Right lung (tissue), 2 donors: ENCODE measurements at regions not wholly inside any gene's neighbourhood (a gene's known extent, or its start where the extent isn't known, plus 50 kb on each side); places are given as distances from the start of the nearest gene placed in this dataset.
"Not testable (repeated sequence)": the region's sequence is repeated elsewhere in the genome, so short reads cannot be mapped to it uniquely, and the experiment has no call there.

Source experiments
- DNase-seq, 2 donors: peaks; one replicate each; pipeline ENCODE4 v3.0.0-alpha.2; 2013

- no peak for DNase-seq
Observed at GRCh38 chr6:134609716-134610261, 291.9 kb upstream of the SGK1 start.

- no peak for DNase-seq
Observed at GRCh38 chr6:134607411-134607810, 289.5 kb upstream of the SGK1 start.

GRCh38 chr6:134605034-134605433 lies 287.1 kb upstream of the SGK1 start:
- DNase-seq: no peak

- no peak for DNase-seq
Observed at GRCh38 chr6:134604014-134604676, 286.2 kb upstream of the SGK1 start.

- DNase-seq: no peak
Observed at GRCh38 chr6:134603561-134603960, 285.6 kb upstream of the SGK1 start.

GRCh38 chr6:134602123-134602522 lies 284.2 kb upstream of the SGK1 start:
- no peak for DNase-seq

GRCh38 chr6:134600671-134601070 lies 282.8 kb upstream of the SGK1 start:
- no peak for DNase-seq

- no peak for DNase-seq
Observed at GRCh38 chr6:134599079-134599478, 281.2 kb upstream of the SGK1 start.

- no peak for DNase-seq
Observed at GRCh38 chr6:134596191-134596590, 278.3 kb upstream of the SGK1 start.

- no peak for DNase-seq
Observed at GRCh38 chr6:134594881-134595280, 277.0 kb upstream of the SGK1 start.

- no peak for DNase-seq
Observed at GRCh38 chr6:134593887-134594286, 276.0 kb upstream of the SGK1 start.

GRCh38 chr6:134593442-134593841 lies 275.5 kb upstream of the SGK1 start:
- no peak for DNase-seq

- DNase-seq: no peak
Observed at GRCh38 chr6:134593024-134593423, 275.1 kb upstream of the SGK1 start.

- DNase-seq: no peak
Observed at GRCh38 chr6:134590449-134590848, 272.5 kb upstream of the SGK1 start.

GRCh38 chr6:134590004-134590403 lies 272.1 kb upstream of the SGK1 start:
- DNase-seq: no peak

- no peak for DNase-seq
Observed at GRCh38 chr6:134589512-134589911, 271.6 kb upstream of the SGK1 start.

GRCh38 chr6:134588267-134588666 lies 270.4 kb upstream of the SGK1 start:
- no peak for DNase-seq

GRCh38 chr6:134585517-134585873 lies 267.6 kb upstream of the SGK1 start:
- no peak for DNase-seq

GRCh38 chr6:134584847-134585516 lies 267.1 kb upstream of the SGK1 start:
- peak in 1 of 2 donors; percentile 6 for DNase-seq

- no peak for DNase-seq
Observed at GRCh38 chr6:134577998-134578397, 260.1 kb upstream of the SGK1 start.

GRCh38 chr6:134575221-134575620 lies 257.3 kb upstream of the SGK1 start:
- no peak for DNase-seq

- no peak for DNase-seq
Observed at GRCh38 chr6:134574491-134574890, 256.6 kb upstream of the SGK1 start.

GRCh38 chr6:134569996-134570395 lies 252.1 kb upstream of the SGK1 start:
- DNase-seq: not testable (repeated sequence)

GRCh38 chr6:134564705-134565104 lies 246.8 kb upstream of the SGK1 start:
- no peak for DNase-seq
